Head of caudate nucleus (tissue), 42 donors: ENCODE measurements at regions not wholly inside any gene's neighbourhood (a gene's known extent, or its start where the extent isn't known, plus 50 kb on each side); places are given as distances from the start of the nearest gene placed in this dataset.

Source experiments
- DNase-seq, 42 donors: peaks; one replicate each; pipeline versions ENCODE4 v3.0.0 to v3.0.0-alpha.2; 2020 to 2021; ENCODE audit warnings: mixed read lengths in 7 of 42
- intact Hi-C: fragments of 100-400 bp; cut with DNase I; formaldehyde crosslinking; loops from one replicate; pipeline ENCODE4 v1.15.0; 2022

- DNase-seq = no peak
- intact Hi-C loops = loop anchor here (10.0 kb wide), 1 partner anchor 366 kb away; no protein-coding TSS in a partner anchor
Measured at GRCh38 chr4:186010821-186011220, 58.1 kb upstream of the TLR3 start.

- DNase-seq = no peak
- intact Hi-C loops = loop anchor here (10.0 kb wide), 1 partner anchor 367 kb away; no protein-coding TSS in a partner anchor
Measured at GRCh38 chr4:186012071-186012470, 56.9 kb upstream of the TLR3 start.

DNA sequence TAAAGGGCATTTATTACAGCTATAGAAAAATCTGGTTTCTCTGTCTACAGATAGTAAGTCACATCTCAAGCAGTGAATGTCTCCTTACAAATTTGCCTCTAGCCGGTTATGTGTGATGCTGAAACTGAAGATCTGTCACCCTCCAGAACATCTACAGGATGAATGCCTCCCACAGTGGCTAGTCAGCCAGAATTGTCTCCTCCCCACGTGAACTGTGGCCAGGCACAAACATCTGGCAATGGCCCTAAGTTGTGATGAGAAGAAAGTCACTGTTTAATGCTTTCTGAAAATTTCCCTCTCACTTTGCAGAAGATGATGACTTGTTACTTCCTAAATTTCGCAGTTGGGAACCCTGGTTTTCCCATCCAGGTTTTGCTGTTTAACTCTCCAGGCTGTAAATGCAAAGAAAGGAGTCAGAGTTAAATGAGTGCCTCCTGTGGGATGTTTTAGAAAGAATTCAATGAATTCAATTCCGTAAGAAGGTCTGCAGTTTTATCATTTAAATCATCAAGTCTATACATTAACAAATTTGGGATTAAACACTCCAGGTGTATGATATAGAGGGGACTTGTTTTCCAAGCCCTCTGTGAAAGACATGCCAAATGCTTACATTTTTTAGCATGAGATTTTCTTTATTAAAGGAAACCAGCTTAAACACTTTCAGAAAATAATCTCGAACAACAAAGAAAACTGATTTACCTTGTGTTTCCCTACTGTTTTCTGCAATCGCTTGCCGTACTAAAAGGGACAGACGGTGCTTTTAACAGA is 55.4 kb upstream of the TLR3 start:
- DNase-seq = no peak
- intact Hi-C loops = loop anchor here (10.0 kb wide), 1 partner anchor 369 kb away; no protein-coding TSS in a partner anchor

GRCh38 chr4:186015212-186015817 is 53.6 kb upstream of the TLR3 start:
- intact Hi-C loops = loop anchor here (10.0 kb wide), 1 partner anchor 371 kb away; no protein-coding TSS in a partner anchor
- no peak for DNase-seq

DNA sequence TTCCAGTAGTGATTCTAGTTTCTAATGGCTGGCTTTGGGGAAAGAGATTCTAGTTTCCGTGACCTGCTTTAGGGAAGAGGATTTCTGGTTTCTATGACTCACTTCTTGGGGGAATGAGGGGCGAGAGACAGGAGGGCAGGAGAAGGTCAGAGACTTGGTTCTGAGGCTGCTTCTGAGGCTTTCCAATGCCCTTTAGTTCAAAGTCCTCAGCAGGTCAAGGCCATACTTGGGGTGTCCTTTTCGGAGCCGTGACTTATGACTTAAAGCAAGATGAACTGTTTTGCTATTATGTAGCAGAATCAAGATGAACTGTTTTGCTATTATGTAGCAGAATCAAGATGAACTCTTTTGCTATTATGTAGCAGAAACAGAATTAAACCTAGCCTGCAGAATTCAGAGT is 52.2 kb upstream of the TLR3 start:
- intact Hi-C loops = loop anchor here (10.0 kb wide), 1 partner anchor 372 kb away; no protein-coding TSS in a partner anchor
- no peak for DNase-seq

DNA sequence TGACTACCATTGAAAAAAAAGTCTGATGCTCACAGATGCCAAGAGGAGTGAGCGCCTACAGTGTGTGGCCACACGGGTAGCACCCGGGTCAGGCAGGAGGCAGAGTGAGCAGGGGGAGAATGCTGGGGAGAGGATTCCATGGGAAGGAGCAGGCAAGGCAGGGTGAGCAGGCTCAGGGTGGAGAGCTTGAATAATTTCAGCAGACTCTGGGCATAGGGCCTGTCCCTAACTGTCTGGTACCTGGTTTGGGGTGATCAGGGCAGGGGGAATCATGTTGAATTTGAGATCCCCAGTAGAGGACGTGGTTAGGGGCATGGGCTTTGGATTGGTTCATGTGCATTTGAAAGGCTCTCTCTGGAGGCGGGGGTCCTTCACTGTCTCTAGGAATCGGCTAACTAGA is 51.2 kb upstream of the TLR3 start:
- intact Hi-C loops = loop anchor here (10.0 kb wide), 1 partner anchor 373 kb away; no protein-coding TSS in a partner anchor
- no peak for DNase-seq

DNA sequence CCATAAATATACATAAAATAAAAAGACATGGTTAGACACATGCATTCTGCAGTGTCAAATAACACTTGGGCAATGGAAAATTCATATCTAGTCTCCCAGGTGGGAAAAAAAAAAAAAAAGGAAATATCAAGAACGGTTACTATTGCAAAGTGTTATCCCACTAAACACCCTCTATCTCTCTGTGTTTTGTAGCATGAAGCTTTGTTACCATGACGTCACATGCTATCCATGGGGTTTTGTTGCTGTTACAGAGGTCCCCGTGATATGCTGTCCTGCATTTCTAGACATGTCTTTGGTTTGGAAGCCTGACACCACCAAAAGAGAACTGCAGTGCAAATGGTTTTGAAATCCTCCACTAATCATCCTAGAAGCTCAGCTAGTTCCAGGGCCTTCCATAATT is 50.7 kb upstream of the TLR3 start:
- no peak for DNase-seq
- intact Hi-C loops = loop anchor here (10.0 kb wide), 1 partner anchor 373 kb away; no protein-coding TSS in a partner anchor

DNA sequence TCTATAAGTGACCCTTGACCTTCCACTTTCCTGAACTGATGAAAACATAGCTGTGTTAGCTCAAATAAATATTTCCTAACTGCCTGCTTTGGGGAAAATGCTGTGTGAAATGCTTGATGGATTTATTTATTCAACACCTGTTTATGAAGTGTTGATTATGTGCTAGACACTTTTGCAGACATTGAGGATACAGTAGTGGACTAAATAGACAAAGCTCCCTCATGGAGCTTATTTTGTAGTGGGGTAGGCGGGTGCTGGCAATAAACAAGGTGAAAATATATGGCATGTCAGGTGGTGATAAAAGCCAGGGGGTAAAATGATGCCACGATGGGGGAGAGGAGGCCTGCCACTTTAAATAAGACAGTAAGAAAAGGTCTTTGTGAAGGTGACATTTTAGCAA is 50.2 kb upstream of the TLR3 start:
- no peak for DNase-seq
- intact Hi-C loops = loop anchor here (10.0 kb wide), 1 partner anchor 374 kb away; no protein-coding TSS in a partner anchor
